GM23248 (cell line): ENCODE measurements at regions not wholly inside any gene's neighbourhood (a gene's known extent, or its start where the extent isn't known, plus 50 kb on each side); places are given as distances from the start of the nearest gene placed in this dataset.

Experiments used
- EZH2 ChIP-seq: fragments of 200-600 bp; sonication (generic); IDR thresholded peaks from 2 replicates; pipeline ENCODE4 v1.6.1; 2018; ENCODE audit warnings: antibody characterized with exemption, mild to moderate bottlenecking; ENCODE audit not compliant: insufficient read depth, poor library complexity, severe bottlenecking
- EZH2phosphoT487 ChIP-seq: fragments of 200-600 bp; sonication (generic); IDR thresholded peaks from 2 replicates; pipeline ENCODE4 v1.6.1; 2018; ENCODE audit warnings: antibody characterized with exemption, moderate library complexity, mild to moderate bottlenecking, low read depth; ENCODE audit not compliant: insufficient read depth

- TF ChIP-seq EZH2phosphoT487 (no peak), EZH2 (no peak)
Measured at GRCh38 chr4:1516261-1516660, 110.0 kb upstream of the NKX1-1 start.
